DMS153 treated with DMSO at 0.1 percent for 48 hours (cell line): ENCODE measurements at regions not wholly inside any gene's neighbourhood (a gene's known extent, or its start where the extent isn't known, plus 50 kb on each side); places are given as distances from the start of the nearest gene placed in this dataset.
"Not testable (repeated sequence)": the region's sequence is repeated elsewhere in the genome, so short reads cannot be mapped to it uniquely, and the experiment has no call there.

ENCODE experiments used
- DNase-seq: peaks from one replicate; lab custom pipeline; 2025; ENCODE audit not compliant: unreplicated experiment; lab: John Stamatoyannopoulos, UW

GRCh38 chr10:7108141-7108540 is 302.7 kb downstream of the SFMBT2 start:
- DNase-seq: no peak

GRCh38 chr10:7107285-7107684 is 303.5 kb downstream of the SFMBT2 start:
- no peak for DNase-seq

GRCh38 chr10:7104379-7104778 is 306.5 kb downstream of the SFMBT2 start:
- not testable (repeated sequence) for DNase-seq

- no peak for DNase-seq
Observed at GRCh38 chr10:7102557-7103349, 308.1 kb downstream of the SFMBT2 start.

- no peak for DNase-seq
Observed at GRCh38 chr10:7102084-7102483, 308.8 kb downstream of the SFMBT2 start.

- DNase-seq: no peak
Observed at GRCh38 chr10:7101451-7101850, 309.4 kb downstream of the SFMBT2 start.

- no peak for DNase-seq
Observed at GRCh38 chr10:7100032-7100702, 310.7 kb downstream of the SFMBT2 start.

- DNase-seq: no peak
Observed at GRCh38 chr10:7098160-7098762, 312.6 kb downstream of the SFMBT2 start.

GRCh38 chr10:7094781-7095180 is 316.1 kb downstream of the SFMBT2 start:
- DNase-seq: no peak

- no peak for DNase-seq
Observed at GRCh38 chr10:7093368-7093767, 317.5 kb downstream of the SFMBT2 start.

GRCh38 chr10:7092603-7093002 is 318.2 kb downstream of the SFMBT2 start:
- DNase-seq: no peak

GRCh38 chr10:7090529-7090928 is 320.3 kb downstream of the SFMBT2 start:
- no peak for DNase-seq

- DNase-seq: no peak
Observed at GRCh38 chr10:7085913-7086589, 324.8 kb downstream of the SFMBT2 start.

GRCh38 chr10:7085147-7085912 is 325.5 kb downstream of the SFMBT2 start:
- DNase-seq: no peak

GRCh38 chr10:7084280-7085005 is 326.4 kb downstream of the SFMBT2 start:
- no peak for DNase-seq

- no peak for DNase-seq
Observed at GRCh38 chr10:7082967-7083366, 327.9 kb downstream of the SFMBT2 start.

GRCh38 chr10:7077880-7078279 is 333.0 kb downstream of the SFMBT2 start:
- DNase-seq: no peak

- DNase-seq: no peak
Observed at GRCh38 chr10:7075851-7076250, 335.0 kb downstream of the SFMBT2 start.

- no peak for DNase-seq
Observed at GRCh38 chr10:7075110-7075509, 335.7 kb downstream of the SFMBT2 start.

- DNase-seq: no peak
Observed at GRCh38 chr10:7071421-7071820, 339.4 kb downstream of the SFMBT2 start.
